Mesendoderm (in vitro differentiated cells): ENCODE measurements at regions not wholly inside any gene's neighbourhood (a gene's known extent, or its start where the extent isn't known, plus 50 kb on each side); places are given as distances from the start of the nearest gene placed in this dataset.

Source experiments
- DNase-seq: peaks from one replicate; pipeline ENCODE4 v3.0.0; 2013
- H2AK5ac ChIP-seq: 2 replicates; pipeline ENCODE4 v1.6.1; 2013; ENCODE audit warnings: low read length, inconsistent platforms
- H2BK120ac ChIP-seq: 2 replicates; pipeline ENCODE4 v1.6.1; 2013; ENCODE audit warnings: low read depth, mild to moderate bottlenecking, low read length, moderate library complexity, mixed read lengths
- H2BK15ac ChIP-seq: replicated peaks from 2 replicates; pipeline ENCODE4 v1.6.1; 2013; ENCODE audit warnings: low read depth, mild to moderate bottlenecking, moderate library complexity
- H2BK5ac ChIP-seq: 2 replicates; pipeline ENCODE4 v1.6.1; 2013; ENCODE audit warnings: low read length, inconsistent platforms
- H3K18ac ChIP-seq: 2 replicates; pipeline ENCODE4 v1.6.1; 2013; ENCODE audit warnings: mild to moderate bottlenecking, low read length, mixed read lengths
- H3K23ac ChIP-seq: one replicate; pipeline ENCODE4 v1.6.1; 2013; ENCODE audit warnings: low read length
- H3K27ac ChIP-seq: 2 replicates; pipeline ENCODE4 v1.5.1; 2013; ENCODE audit warnings: low read depth, mild to moderate bottlenecking, inconsistent platforms, low read length, moderate library complexity
- H3K27me3 ChIP-seq: 2 replicates; pipeline ENCODE4 v1.6.1; 2013; ENCODE audit warnings: low read length, control low read depth, mild to moderate bottlenecking, inconsistent platforms; ENCODE audit not compliant: insufficient read depth, poor library complexity
- H3K36me3 ChIP-seq: 2 replicates; pipeline ENCODE4 v1.6.1; 2013; ENCODE audit warnings: low read length, inconsistent platforms; ENCODE audit not compliant: control insufficient read depth, insufficient read depth
- H3K4ac ChIP-seq: one replicate; pipeline ENCODE4 v1.6.1; 2013; ENCODE audit warnings: low read depth, mild to moderate bottlenecking, low read length, moderate library complexity
- H3K4me1 ChIP-seq: 2 replicates; pipeline ENCODE4 v1.6.1; 2013; ENCODE audit warnings: low read depth, low read length, inconsistent platforms; ENCODE audit not compliant: control insufficient read depth
- H3K4me2 ChIP-seq: 2 replicates; pipeline ENCODE4 v1.6.1; 2013; ENCODE audit warnings: low read length
- H3K4me3 ChIP-seq: 2 replicates; pipeline ENCODE4 v1.5.1; 2013; ENCODE audit warnings: mild to moderate bottlenecking, low read length
- H3K56ac ChIP-seq: one replicate; pipeline ENCODE4 v1.6.1; 2013; ENCODE audit warnings: low read length
- H3K79me1 ChIP-seq: 2 replicates; pipeline ENCODE4 v1.6.1; 2013; ENCODE audit warnings: low read length, inconsistent platforms
- H3K79me2 ChIP-seq: 2 replicates; pipeline ENCODE4 v1.6.1; 2013; ENCODE audit warnings: mild to moderate bottlenecking, low read length; ENCODE audit not compliant: control insufficient read depth, insufficient read depth
- H3K9ac ChIP-seq: 2 replicates; pipeline ENCODE4 v1.6.1; 2013; ENCODE audit warnings: low read length, inconsistent platforms
- H4K5ac ChIP-seq: one replicate; pipeline ENCODE4 v1.6.1; 2013; ENCODE audit warnings: low read length
- H4K8ac ChIP-seq: one replicate; pipeline ENCODE4 v1.6.1; 2013; ENCODE audit warnings: low read depth, mild to moderate bottlenecking, control low read depth, low read length, moderate library complexity
- WGBS: extraction: QIAGEN DNeasy Blood & Tissue Kit; methylation state at CpG from one replicate; pipeline ENCODE4 v1.1.7; 2013; ENCODE audit warnings: low lambda C conversion rate, missing lambda C conversion rate; ENCODE audit not compliant: insufficient coverage; ENCODE audit errors: extremely low coverage; 5-methylcytosine and 5-hydroxymethylcytosine counted together

GRCh38 chr21:26307640-26308039, 137.1 kb upstream of the APP start:
- no peaks in the 10 kb centered on the region for H3K79me2 ChIP-seq
- no peaks in the 10 kb centered on the region for H3K79me1 ChIP-seq
- H2BK120ac ChIP-seq = no peak overlapping the region
- H4K5ac ChIP-seq = no peak overlapping the region
- H3K56ac ChIP-seq = no peak overlapping the region
- no peak overlapping the region for H3K23ac ChIP-seq
- no CpG with 5 or more reads among the region's 2 CpGs for WGBS
- no peak overlapping the region for H4K8ac ChIP-seq
- peak; percentile 12 for DNase-seq
- no peak overlapping the region for H3K4me2 ChIP-seq
- no peak overlapping the region for H3K27ac ChIP-seq
- H2AK5ac ChIP-seq = no peak overlapping the region
- no peak overlapping the region for H3K4ac ChIP-seq
- no peak overlapping the region for H3K18ac ChIP-seq
- no peak overlapping the region for H2BK15ac ChIP-seq
- H2BK5ac ChIP-seq = no peak overlapping the region
- H3K36me3 ChIP-seq = no peaks in the 10 kb centered on the region
- H3K9ac ChIP-seq = no peak overlapping the region
- no peaks in the 10 kb centered on the region for H3K27me3 ChIP-seq
- H3K4me3 ChIP-seq = no peak overlapping the region
- no peaks in the 10 kb centered on the region for H3K4me1 ChIP-seq

GRCh38 chr21:26297851-26298250, 127.3 kb upstream of the APP start:
- Histone ChIP-seq H3K18ac (no peak overlapping the region), H2BK5ac (no peak overlapping the region), H3K4me1 (no peaks in the 10 kb centered on the region), H3K36me3 (no peaks in the 10 kb centered on the region), H3K79me2 (no peaks in the 10 kb centered on the region), H3K56ac (no peak overlapping the region), H3K9ac (no peak overlapping the region), H3K79me1 (no peaks in the 10 kb centered on the region), H4K5ac (no peak overlapping the region), H2BK15ac (no peak overlapping the region), H2AK5ac (no peak overlapping the region), H2BK120ac (no peak overlapping the region), H3K4me2 (no peak overlapping the region), H3K4ac (no peak overlapping the region), H3K27me3 (no peaks in the 10 kb centered on the region), H3K4me3 (no peak overlapping the region), H3K23ac (no peak overlapping the region), H4K8ac (no peak overlapping the region), H3K27ac (no peak overlapping the region)
- DNase-seq = no peak

GRCh38 chr21:26293141-26293946, 122.8 kb upstream of the APP start:
- Histone ChIP-seq H3K36me3 (no peaks in the 10 kb centered on the region), H2BK120ac (no peak overlapping the region), H2AK5ac (no peak overlapping the region), H3K79me1 (no peaks in the 10 kb centered on the region), H3K4me1 (no peaks in the 10 kb centered on the region), H3K4me2 (no peak overlapping the region), H2BK15ac (no peak overlapping the region), H3K27me3 (no peaks in the 10 kb centered on the region), H2BK5ac (no peak overlapping the region), H3K9ac (no peak overlapping the region), H3K27ac (no peak overlapping the region), H3K23ac (no peak overlapping the region), H3K56ac (no peak overlapping the region), H3K4me3 (no peak overlapping the region), H3K79me2 (no peaks in the 10 kb centered on the region), H4K5ac (no peak overlapping the region), H4K8ac (no peak overlapping the region), H3K4ac (no peak overlapping the region), H3K18ac (no peak overlapping the region)
- WGBS = no CpG with 5 or more reads among the region's 3 CpGs
- DNase-seq = no peak

- Histone ChIP-seq H3K27me3 (no peaks in the 10 kb centered on the region), H3K4ac (no peak overlapping the region), H3K9ac (no peak overlapping the region), H2BK5ac (no peak overlapping the region), H3K27ac (no peak overlapping the region), H3K56ac (no peak overlapping the region), H3K4me2 (no peak overlapping the region), H3K36me3 (no peaks in the 10 kb centered on the region), H2AK5ac (no peak overlapping the region), H4K8ac (no peak overlapping the region), H3K79me1 (no peaks in the 10 kb centered on the region), H3K79me2 (no peaks in the 10 kb centered on the region), H4K5ac (no peak overlapping the region), H2BK120ac (no peak overlapping the region), H3K4me3 (no peak overlapping the region), H3K23ac (no peak overlapping the region), H3K4me1 (no peaks in the 10 kb centered on the region), H2BK15ac (no peak overlapping the region), H3K18ac (no peak overlapping the region)
- no peak for DNase-seq
- WGBS = no CpG with 5 or more reads among the region's 1 CpG
Observed at GRCh38 chr21:26288026-26288425, 117.5 kb upstream of the APP start.

GRCh38 chr21:26284531-26284930, 114.0 kb upstream of the APP start:
- H4K5ac ChIP-seq = no peak overlapping the region
- H3K4me1 ChIP-seq = peaks cover 7% of the 10 kb centered on the region
- no peaks in the 10 kb centered on the region for H3K36me3 ChIP-seq
- H3K9ac ChIP-seq = no peak overlapping the region
- no peak for DNase-seq
- H3K79me1 ChIP-seq = no peaks in the 10 kb centered on the region
- H3K4me2 ChIP-seq = no peak overlapping the region
- no peak overlapping the region for H4K8ac ChIP-seq
- no CpG with 5 or more reads among the region's 1 CpG for WGBS
- H3K27me3 ChIP-seq = no peaks in the 10 kb centered on the region
- H3K4ac ChIP-seq = no peak overlapping the region
- H3K79me2 ChIP-seq = no peaks in the 10 kb centered on the region
- H2AK5ac ChIP-seq = no peak overlapping the region
- no peak overlapping the region for H2BK15ac ChIP-seq
- no peak overlapping the region for H3K18ac ChIP-seq
- no peak overlapping the region for H3K56ac ChIP-seq
- no peak overlapping the region for H3K27ac ChIP-seq
- H3K4me3 ChIP-seq = no peak overlapping the region
- no peak overlapping the region for H3K23ac ChIP-seq
- no peak overlapping the region for H2BK120ac ChIP-seq
- no peak overlapping the region for H2BK5ac ChIP-seq

GRCh38 chr21:26282058-26282457, 111.5 kb upstream of the APP start:
- Histone ChIP-seq H2BK5ac (no peak overlapping the region), H3K23ac (no peak overlapping the region), H3K56ac (no peak overlapping the region), H3K4me3 (no peak overlapping the region), H4K5ac (no peak overlapping the region), H3K27ac (no peak overlapping the region), H2BK120ac (no peak overlapping the region), H3K4ac (no peak overlapping the region), H4K8ac (no peak overlapping the region), H3K4me2 (no peak overlapping the region), H2BK15ac (no peak overlapping the region), H3K9ac (no peak overlapping the region), H3K79me1 (no peaks in the 10 kb centered on the region), H3K27me3 (no peaks in the 10 kb centered on the region), H3K18ac (no peak overlapping the region), H3K36me3 (no peaks in the 10 kb centered on the region), H3K4me1 (peaks cover 7% of the 10 kb centered on the region), H2AK5ac (no peak overlapping the region), H3K79me2 (no peaks in the 10 kb centered on the region)
- no CpG with 5 or more reads among the region's 4 CpGs for WGBS
- DNase-seq = no peak
